ENCODE measurements at regions not wholly inside any gene's neighbourhood (a gene's known extent, or its start where the extent isn't known, plus 50 kb on each side); places are given as distances from the start of the nearest gene placed in this dataset.

DNA sequence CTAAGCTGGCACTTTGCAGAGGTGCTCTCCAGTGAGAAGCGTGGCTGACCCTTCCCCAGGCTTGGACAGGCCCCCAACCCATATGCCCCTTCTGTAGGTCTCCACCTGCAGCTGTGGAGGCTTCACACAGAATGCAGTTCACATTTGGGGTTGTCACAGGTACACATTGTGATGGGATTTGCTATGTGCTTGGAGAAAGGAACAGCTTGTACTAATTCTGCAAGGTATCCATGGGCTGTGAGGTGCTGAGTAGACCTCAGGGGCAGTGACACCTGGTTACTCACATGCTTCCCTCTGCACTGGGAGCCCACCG lies 188.9 kb downstream of the CXCL12 start:
- no peak for DNase-seq

DNA sequence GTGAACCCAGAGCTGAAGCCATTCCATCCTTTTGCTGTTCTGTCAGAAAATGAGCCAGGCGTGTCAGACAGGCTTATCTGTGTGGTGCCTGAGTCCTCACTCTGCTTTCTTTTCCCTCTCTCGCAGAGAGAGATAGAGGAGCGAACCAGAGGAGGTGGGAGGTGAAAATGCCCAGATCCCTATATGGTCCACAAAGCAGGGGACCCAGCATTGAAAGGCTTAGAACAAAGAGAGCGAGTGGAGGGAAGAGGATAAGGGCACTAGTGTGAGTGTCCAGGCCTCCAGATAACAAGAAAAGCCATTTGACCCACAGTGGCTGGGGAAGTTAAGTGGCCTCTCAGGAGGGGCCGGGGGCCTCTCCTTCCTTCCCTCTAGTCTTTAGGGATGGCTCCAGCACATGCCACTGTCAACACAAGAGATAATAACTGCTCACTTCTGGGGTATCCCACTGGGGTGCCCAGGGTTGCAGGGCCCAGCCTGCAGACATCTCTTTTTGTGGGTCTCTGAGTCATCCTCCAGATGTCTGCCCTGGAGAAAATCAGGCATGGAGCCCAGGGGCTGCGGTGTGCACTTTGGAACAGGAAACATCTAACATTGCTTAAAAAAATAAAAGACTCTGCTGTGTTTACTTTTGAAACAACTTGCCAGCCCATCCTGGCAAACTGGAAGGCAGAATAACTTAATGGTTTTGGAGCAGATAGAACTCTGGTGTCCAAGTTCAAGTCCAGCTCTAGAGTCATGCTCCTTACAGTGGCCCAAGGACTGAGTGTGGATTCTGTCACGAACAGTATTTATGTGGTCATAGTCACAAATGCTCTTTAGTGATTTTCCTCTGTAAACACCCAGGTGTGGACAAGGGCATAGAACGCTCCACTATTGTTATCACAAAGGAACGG lies 189.5 kb downstream of the CXCL12 start:
- no peak for DNase-seq

DNA sequence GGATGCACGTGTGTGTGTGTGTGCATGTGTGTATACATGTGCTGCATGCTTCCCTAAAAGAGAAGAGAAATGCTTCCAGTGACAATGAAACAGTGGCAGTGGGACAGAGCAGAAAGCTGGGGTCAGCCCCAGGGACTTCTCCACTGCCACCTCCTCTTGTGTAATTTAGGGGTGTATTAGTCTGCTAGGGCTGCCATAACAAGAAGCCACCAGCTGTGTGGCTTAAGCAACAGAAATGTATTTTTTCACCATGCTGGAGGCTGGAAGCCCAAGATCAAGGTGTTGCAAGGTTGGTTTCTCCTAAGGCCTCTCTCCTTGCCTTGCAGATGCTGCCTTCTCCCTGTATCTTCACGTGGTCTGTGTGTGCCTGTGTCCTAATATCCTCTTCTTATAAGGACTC lies 190.5 kb downstream of the CXCL12 start:
- DNase-seq: no peak

DNA sequence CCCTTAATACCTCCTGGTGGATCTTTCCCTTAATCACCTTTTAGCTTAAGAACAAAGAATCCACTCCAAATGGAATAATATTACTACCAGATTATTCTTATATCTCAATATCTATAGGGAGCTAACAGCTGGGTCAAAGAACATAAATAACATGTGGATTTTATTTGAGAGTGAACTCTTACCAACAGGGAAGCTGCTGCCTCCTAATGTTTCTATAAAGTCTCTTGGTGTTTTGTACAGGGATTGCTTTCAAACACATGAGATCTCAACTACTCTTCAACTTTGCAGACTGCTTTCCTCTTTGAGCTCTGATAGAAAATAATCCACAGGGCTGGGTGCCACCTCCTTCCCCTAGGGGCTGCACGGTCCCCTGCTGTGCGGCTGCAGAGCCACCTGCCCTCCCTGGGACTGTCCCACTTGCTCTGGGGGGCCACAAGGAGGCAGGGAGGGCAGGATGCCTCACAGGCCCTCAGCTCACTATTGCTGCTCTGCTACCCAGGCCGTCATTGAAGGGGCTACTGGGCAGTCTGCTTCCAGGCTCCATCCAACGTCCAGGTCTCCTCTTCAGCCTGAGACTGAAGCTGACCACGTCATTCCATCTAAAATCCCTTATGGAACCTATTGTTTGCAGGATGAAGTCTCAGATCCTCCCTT lies 191.2 kb downstream of the CXCL12 start:
- no peak for DNase-seq

DNA sequence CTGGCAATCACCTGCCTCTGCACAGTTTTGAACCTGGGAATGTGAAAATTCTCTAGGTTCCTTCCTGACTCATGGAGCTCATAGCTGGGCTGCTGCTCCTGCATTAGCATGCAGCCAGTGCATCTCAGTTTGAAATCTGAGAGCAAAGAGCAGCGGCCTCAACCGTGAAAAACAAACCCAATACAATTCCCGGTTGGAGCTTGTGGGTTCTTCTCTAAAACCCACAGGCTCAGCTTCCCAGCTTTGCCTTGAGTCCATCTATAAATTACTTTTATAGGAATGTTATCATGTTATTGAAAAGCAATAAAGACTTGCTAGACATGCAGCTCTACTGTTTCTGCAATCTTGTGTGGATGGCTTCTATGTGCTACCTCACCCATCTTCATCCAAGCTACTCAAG lies 191.7 kb downstream of the CXCL12 start:
- DNase-seq: no peak

DNA sequence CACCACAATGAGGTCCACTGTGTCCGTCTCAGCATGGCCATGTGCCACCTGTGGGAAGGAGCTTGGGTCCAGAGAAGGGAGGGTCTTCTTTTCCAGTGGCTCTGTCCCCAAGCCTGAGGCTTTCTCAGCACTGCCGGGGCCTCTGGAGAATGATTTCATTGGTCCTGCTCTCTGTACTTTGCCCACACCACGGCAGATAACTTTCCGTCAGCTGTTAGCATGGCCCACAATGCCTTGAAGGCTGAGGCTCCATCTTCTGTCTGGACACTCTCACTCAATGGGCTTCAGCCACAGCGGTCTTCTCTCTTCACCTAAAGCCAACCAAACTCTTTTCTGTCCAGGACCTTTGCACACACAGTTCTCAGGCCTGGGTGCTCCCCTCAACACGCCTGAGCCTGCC lies 192.5 kb downstream of the CXCL12 start:
- DNase-seq: no peak

DNA sequence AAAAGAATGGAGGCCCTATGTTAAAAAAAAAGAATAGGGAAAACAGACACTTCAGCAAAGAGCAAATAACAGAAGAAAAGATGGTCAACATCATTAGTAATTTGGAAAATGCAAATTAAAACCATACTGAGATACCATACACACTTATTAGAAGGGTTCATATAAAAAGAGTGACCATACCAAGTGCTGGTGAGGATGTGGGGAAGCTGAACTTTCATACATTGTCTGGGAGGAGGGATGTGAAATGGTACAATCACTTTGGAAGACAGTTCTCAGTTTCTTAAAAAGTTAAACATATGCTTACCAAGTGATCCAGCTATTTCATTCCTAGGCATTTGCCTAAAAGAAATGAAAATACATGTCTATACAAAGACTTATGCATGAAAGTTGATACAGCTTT lies 194.4 kb downstream of the CXCL12 start:
- no peak for DNase-seq

DNA sequence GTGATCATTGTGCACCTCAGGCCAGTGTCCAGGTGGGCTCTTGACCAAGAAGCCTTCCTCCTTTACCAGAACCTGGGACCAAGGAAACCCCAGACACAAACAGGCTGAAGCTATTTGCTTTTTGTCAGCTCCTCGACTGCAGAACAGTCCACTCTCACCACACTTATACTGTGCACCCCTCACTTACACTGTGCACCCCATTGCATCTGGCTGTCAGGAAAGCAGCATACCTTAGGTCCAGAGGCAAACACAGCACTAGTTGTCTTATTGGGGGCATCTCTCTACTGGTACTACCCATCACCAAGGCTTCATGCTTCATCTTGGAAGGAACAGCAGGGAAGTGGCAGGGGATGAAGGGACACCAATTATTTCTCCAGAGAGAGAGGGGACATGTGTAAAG lies 198.1 kb downstream of the CXCL12 start:
- DNase-seq: no peak

DNA sequence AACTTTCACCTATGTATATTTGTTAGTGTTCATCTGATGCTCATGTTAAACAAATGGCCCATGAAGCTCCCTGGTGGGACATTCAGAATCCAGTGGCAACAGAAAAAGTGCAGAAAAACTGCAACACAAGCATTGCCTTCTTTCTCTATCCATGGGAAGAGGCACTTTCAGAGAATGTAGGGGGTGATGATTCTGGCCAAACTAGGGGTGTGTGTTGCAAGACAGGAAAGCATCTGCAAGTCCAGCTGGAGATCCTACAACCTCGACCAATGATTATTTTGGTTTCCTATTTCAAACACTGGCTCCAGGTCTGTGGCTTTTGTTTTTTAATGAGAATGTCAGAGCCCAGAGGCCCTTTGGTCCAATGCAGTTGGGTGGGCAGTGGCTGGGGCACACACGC lies 198.7 kb downstream of the CXCL12 start:
- DNase-seq: no peak

DNA sequence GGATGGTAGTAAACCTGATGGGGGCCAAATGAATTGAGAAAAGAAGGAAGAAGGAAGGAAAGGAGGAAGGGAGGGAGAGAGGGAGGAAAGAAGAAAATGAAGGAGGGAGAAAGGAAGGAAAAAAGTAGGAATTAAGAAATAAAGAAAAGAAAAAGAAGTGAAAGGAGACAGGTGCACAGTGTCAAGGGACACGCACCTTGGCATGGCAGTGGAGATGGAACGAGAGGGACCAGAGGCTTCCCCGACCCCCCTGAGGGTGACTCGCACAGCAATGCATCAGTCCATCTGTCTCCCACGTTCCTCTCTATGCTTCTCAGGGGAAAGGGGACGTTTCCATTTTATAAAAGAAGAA lies 199.6 kb downstream of the CXCL12 start:
- no peak for DNase-seq

DNA sequence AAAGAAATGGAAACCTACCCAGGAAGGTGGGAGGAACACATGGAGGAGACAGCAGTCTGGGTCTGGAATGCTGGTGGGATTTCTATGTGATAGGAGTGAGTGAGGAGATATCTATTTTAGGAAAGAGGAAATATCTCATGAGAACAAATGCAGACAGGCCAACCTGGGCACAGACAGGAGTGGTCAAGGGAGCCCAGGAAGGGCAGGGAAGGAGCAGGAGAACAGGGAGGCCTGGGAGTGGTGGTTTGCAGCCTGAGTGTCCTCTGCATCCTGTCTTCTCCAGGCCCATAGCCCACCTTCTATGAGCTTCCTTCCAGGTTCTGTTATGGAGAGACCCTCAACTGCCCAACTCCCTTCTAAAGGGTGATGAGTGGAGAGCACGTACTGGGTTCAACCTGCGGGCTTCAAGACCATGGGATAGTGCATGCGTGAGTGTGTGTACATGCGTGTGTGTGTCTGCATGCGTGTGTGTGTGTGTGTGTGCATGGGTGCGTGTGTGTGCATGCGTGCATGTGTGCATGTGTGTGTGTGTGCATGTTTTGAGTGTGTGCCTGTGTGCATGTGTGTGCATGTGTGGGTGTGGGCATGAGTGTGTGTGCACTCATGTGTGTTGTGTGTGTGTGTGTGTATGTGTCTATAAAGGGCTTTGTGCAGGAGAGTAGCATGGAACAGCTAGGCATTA lies 200.1 kb downstream of the CXCL12 start:
- no peak for DNase-seq

DNA sequence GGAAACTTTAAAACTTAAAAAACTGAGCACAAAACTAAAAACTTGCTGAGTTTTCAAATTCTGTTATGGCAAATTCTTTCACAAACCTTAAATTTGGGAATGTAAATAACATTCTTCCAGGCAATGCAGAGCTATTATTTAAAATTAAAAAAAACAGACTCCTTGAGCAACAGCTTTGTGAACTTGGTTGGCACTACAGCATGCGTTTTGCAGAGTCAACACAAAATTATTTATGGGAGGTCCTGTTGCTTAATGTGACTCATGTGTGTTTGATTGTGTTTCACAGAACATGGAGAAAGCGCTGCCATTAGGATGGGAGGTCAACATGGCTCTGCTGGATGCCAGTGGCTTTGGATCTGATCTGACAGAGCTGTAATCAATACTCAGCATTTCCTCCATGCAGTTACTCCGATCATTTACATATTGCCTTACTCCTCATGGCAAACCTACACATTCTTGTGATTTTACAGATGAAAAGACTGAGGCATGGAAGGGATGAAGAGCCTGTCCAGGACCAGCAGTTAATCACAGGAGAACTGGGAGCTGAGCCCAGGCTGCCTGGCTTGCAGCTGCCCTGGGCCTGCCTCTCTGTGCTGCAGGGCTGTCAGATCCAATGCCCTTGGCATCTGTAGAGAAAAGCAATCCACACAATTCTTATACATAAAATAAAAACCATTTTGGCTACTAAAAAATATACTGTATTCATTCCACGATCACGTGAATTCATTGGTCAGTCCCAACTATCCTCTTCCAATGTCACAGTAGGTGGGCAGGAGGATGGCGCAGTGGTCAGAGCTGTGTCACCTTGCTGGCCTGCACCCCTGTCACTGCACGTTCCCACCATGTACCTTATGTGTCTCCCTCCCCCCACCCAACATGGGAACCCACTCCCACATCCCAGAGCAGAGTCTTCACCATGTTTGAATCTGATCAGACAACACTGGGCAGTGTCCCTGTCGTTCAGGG lies 200.9 kb downstream of the CXCL12 start:
- DNase-seq: no peak

DNA sequence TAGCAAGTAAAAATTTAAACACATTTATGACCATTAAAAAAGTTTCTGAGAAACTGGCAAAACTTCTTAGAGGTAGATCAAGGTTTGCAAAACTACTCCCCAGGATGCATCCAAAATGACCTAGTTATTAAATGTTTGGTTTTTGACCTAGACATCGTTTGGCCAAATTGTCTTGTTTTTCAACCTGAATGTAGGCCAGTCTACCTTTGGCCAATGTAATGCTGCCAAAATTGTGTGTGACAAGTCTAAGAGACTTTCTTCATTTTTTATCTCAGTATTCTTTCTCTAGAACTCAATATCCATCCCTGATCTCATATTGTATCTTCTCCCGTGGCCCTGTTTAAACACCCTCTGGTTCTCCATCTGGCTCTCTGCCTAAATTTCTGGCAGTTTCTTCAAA lies 202.0 kb downstream of the CXCL12 start:
- no peak for DNase-seq

DNA sequence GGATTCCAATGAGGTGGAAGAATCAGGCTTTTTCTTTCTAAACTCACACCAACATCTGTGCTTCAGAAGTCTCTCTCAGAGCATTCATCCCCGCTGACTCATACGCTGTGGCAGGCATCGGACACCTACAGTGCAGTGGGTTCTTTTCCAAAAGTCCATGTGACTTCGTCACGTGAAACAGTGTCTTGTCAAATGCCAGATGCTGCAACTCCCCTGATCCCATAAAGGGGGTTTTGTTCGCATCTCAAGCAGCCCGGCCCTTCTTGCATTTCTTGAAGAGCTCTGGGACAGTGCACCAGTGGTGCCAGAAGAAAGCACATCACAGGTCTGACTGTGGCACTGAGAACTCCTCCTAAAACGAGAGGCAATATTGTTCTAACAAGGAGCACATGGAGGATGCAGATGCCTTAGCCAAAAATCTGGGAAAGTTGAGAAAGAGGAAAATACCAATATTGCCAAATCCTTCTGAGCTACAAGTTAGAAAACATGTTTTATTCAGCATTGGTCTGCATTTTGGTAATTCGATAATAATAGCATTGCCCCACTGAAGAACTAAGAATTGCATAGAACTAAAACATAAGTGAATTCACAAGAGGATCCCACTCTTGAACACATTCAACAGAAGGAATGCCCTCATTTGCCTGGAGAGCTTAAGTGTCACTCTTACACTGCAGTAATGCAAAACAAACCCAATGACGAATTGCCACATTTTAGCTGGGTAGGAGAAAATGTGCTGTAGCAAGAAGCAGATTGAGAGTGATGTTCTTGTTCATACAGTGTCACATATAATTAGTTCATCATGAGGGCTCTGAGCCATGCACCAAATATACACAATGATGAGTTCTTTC lies 204.4 kb downstream of the CXCL12 start:
- DNase-seq: no peak

DNA sequence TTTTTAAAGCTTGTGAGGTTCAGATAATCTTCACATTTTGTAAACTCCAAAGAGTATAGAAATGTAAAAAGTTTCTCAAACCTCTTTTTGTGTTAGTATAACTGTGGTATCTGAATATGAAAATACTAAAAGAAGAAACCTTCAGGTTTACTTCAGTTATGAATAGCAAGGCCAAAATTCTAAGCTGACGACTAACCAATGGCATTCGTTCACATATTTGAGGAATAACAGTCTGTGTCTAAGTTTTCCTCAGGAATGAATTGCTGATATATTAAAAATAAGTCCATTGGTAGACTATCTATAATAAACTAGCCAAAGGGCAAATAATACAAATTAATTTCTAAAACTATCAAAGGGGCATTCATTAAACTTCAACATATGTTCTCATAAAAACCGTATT lies 206.0 kb downstream of the CXCL12 start:
- DNase-seq: no peak

DNA sequence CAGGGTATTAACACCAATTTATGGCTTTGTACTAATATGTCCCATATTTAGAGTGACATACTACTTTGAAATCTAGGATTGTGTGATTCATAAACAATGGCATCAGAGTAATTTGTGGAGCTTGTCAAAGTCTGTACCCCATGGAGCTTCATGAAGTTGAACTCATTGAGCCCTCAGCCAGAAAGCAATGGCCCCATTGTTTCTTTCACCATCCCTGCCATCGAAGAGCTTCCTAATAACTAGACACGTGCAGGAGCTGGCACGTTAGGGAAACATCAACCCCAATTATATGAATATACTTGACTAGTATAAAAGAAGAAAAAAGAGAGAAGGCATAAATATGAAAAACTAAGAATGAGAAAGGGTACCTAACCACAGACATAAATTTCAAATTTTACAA lies 206.6 kb downstream of the CXCL12 start:
- no peak for DNase-seq

DNA sequence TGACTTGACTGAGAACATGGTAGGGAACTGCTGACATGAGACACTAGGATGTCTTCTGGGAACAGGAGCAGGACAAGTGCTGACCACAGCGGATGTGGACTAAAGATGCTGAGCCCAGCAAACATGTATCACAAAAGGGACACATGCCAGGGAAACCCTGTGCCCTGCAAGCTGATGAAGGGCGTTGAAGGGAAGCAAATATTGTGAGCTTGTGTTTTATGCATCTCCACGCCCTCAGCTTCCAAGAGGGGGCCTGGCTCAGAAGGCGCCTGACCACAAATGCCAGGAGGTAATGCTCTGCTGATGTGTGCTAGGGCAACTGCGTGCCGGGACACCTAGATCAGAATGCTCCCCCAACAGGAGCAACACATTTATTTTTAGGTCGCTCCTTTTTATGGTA lies 207.3 kb downstream of the CXCL12 start:
- DNase-seq: no peak

DNA sequence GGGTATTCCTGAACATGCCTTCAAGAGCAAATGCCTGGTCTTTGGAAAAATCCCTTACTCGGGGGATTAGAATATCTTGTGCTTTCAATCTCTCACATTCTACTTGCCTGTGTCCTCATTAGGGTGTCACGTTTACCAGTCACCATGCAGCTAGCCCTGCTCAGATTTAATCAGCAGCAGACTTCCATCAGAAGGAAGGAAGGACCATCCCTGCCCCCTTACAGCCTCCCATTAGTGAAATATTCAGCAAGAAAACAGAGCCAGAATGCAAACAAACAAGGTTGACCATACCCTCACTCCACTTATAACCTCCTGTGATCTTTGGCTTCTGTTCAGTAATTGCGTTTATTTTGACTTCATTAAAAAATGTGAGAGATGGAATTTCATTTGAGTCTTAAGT lies 208.6 kb downstream of the CXCL12 start:
- DNase-seq: no peak

DNA sequence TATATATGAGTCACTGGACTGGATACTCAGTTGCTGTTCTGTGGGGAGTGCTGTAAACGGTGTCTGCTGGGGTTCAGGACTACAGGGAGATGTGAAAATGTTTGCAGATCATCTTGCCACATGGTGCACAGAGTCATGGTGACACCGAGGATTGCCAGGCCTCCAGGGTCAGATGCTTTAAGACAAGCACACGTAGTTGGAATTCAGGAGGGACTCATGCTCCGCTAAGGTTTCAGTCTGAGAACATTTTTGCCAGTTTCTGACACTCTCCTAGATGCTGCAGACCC lies 211.3 kb downstream of the CXCL12 start:
- DNase-seq: no peak

DNA sequence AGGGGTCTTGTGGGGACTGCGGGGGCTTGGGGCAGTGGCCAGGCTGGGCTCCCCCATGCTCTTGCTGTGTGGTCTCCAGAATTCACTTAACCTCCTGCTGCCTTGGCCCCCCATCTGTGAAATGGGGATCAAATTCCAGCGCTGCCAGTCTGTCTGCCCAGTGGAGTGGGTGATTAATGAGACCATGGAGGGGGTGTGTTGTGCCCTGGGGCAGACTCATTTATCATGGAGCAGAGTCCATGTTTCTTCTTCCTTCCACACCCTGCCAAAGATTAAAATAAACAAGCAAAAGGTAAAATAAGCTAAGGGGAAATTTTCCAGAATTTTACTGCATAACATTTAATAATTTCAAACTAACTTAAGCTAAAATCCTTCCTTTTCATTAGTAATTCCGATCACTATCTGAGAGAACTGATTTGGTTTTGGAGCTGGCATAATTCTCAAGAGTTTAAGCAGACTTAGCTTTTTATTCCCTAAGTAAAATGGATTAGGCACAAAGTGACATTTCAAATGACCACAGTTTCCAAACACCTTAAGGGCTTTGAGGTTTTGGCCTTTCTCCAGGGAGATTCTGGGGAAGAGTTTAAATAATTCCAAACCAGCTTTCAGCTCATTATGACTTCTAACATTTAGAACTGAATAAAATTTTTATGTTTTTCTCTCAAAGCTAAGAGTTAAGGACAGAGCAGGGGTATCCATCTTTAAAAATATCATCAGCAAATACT lies 211.9 kb downstream of the CXCL12 start:
- DNase-seq: no peak

DNA sequence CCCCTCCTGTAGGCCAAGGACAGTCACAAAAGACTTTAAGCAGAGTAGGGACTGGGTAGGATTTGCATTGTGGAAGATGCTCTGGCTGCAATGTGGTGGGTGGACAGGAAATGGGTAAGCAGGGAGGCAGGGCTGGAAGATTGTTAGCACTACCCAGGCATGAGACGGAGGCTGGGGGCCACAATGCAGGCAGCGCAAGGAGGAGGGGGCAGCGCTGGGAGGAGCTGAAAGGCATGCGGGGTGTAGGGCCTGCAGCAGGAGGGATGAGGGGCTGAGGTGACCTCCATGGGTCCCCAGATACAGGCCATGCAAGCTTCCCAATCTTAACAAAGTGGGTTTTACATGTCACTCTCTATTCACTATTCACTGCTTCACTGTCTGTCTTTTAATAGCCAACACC lies 213.1 kb downstream of the CXCL12 start:
- DNase-seq: no peak

DNA sequence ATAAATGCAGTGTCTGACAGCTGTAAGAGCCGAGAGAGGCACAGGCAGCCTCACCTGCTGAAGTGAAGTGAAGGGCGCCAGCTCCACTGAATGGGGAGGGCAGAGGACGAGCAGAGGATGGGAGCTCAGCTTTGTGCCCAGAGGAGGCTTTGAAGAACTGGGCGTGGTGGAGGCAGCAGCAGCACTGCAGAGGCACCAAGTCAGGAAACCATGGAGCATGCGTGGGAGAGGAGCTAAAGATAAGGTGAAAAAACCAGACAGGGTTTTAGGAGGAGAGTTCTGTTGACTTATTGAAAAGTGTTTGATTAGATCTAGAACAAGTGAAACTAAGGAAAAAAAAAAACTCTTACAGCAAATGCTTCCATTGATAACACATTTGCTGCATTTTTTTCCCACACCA lies 216.4 kb downstream of the CXCL12 start:
- no peak for DNase-seq

Data from CD4-positive, alpha-beta T cell treated with Interleukin-17A for 4 hours (primary cell).